Fibroblast of lung (primary cell): ENCODE measurements at regions not wholly inside any gene's neighbourhood (a gene's known extent, or its start where the extent isn't known, plus 50 kb on each side); places are given as distances from the start of the nearest gene placed in this dataset.
"Not testable (repeated sequence)": the region's sequence is repeated elsewhere in the genome, so short reads cannot be mapped to it uniquely, and the experiment has no call there.

ENCODE experiments used
- DNase-seq, 2 donors: peaks; one replicate each; pipeline versions ENCODE4 v3.0.0 to v3.0.0-alpha.2; 2010; ENCODE audit warnings: low read depth in 2 of 2
- H2AFZ ChIP-seq: 2 replicates; pipeline ENCODE4 v1.5.1; 2012; ENCODE audit warnings: low read length, control low read depth, inconsistent platforms
- H3K27ac ChIP-seq: 2 replicates; pipeline ENCODE4 v1.5.1; 2011; ENCODE audit warnings: low read length, control low read depth; ENCODE audit not compliant: insufficient read depth
- H3K27me3 ChIP-seq: 2 replicates; pipeline ENCODE4 v1.5.1; 2011; ENCODE audit warnings: mild to moderate bottlenecking, low read length; ENCODE audit not compliant: control insufficient read depth, insufficient read depth
- H3K36me3 ChIP-seq: 2 replicates; pipeline ENCODE4 v1.5.1; 2011; ENCODE audit warnings: low read length; ENCODE audit not compliant: control insufficient read depth, insufficient read depth
- H3K4me1 ChIP-seq: 2 replicates; pipeline ENCODE4 v1.5.1; 2011; ENCODE audit warnings: low read length; ENCODE audit not compliant: control insufficient read depth, insufficient read depth; ENCODE audit errors: extremely low read depth
- H3K4me2 ChIP-seq: 2 replicates; pipeline ENCODE4 v1.5.1; 2011; ENCODE audit warnings: low read length, control low read depth; ENCODE audit not compliant: insufficient read depth; ENCODE audit errors: extremely low read depth
- H3K4me3 ChIP-seq, 4 experiments: fragments of 200-600 bp in 1 of 4; sonication (generic) in 1 of 4; replicated peaks in 1 of 4; 2 replicates each; pipeline ENCODE4 v1.5.1; 2011 to 2016; ENCODE audit warnings: low read length in 4 of 4, low read depth in 3 of 4, mild to moderate bottlenecking in 3 of 4, control low read depth in 2 of 4, inconsistent platforms in 1 of 4, mixed read lengths in 1 of 4; ENCODE audit not compliant: insufficient read depth in 1 of 4; ENCODE audit errors: control extremely low read depth in 1 of 4
- H3K79me2 ChIP-seq: 2 replicates; pipeline ENCODE4 v1.5.1; 2012; ENCODE audit warnings: mild to moderate bottlenecking, low read length, inconsistent platforms; ENCODE audit not compliant: control insufficient read depth, insufficient read depth
- H3K9ac ChIP-seq: 2 replicates; pipeline ENCODE4 v1.5.1; 2011; ENCODE audit warnings: mild to moderate bottlenecking, low read length, control low read depth; ENCODE audit not compliant: insufficient read depth
- H3K9me3 ChIP-seq: 2 replicates; pipeline ENCODE4 v1.5.1; 2012; ENCODE audit warnings: low read depth, low read length; ENCODE audit not compliant: control insufficient read depth, insufficient read depth
- H4K20me1 ChIP-seq: 2 replicates; pipeline ENCODE4 v1.5.1; 2011; ENCODE audit warnings: low read length; ENCODE audit not compliant: control insufficient read depth, insufficient read depth; ENCODE audit errors: extremely low read depth
- CTCF ChIP-seq, 2 donors: IDR thresholded peaks in 1 of 2; conservative IDR thresholded peaks in 1 of 2; 1 replicate in 1 of 2; 2 replicates in 1 of 2; pipeline ENCODE4 v1.5.1; 2011 to 2012; ENCODE audit warnings: low read length in 2 of 2, control low read depth in 1 of 2, inconsistent platforms in 1 of 2, low read depth in 1 of 2, mild to moderate bottlenecking in 1 of 2
- EZH2 ChIP-seq: IDR thresholded peaks from 2 replicates; pipeline ENCODE4 v1.5.1; 2012; ENCODE audit warnings: low read length, control low read depth, mild to moderate bottlenecking; ENCODE audit errors: missing control alignments

GRCh38 chr9:28502741-28503140 lies 929.5 kb upstream of the C9orf72 start:
- Histone ChIP-seq H3K36me3 (no peaks in the 10 kb centered on the region), H2AFZ (no peak overlapping the region), H3K9ac (no peak overlapping the region)

GRCh38 chr9:28503573-28503972 lies 930.3 kb upstream of the C9orf72 start:
- Histone ChIP-seq H3K4me1 (no peaks in the 10 kb centered on the region), H4K20me1 (no peaks in the 10 kb centered on the region), H3K79me2 (no peaks in the 10 kb centered on the region), H2AFZ (no peak overlapping the region), H3K9me3 (no peaks in the 10 kb centered on the region), H3K27ac (no peak overlapping the region), H3K27me3 (no peaks in the 10 kb centered on the region), H3K9ac (no peak overlapping the region), H3K4me3 (no peak overlapping the region), H3K36me3 (no peaks in the 10 kb centered on the region), H3K4me2 (no peak overlapping the region)
- DNase-seq, result no peak
- no peak for TF ChIP-seq CTCF (conservative IDR thresholded peaks at IDR 0.05 in 1 of 2, IDR thresholded peaks at IDR 0.05 in 1 of 2; ENCODE audit: low read depth in 1 of 2, low read length in 2 of 2)
- TF ChIP-seq EZH2, result no peak

More at GRCh38 chr9:28502741-28503140, 929.5 kb upstream of the C9orf72 start:
- TF ChIP-seq CTCF (conservative IDR thresholded peaks at IDR 0.05 in 1 of 2, IDR thresholded peaks at IDR 0.05 in 1 of 2; ENCODE audit: low read depth in 1 of 2, low read length in 2 of 2), result no peak
- no peak overlapping the region for H3K27ac ChIP-seq
- no peaks in the 10 kb centered on the region for H3K79me2 ChIP-seq
- DNase-seq, result no peak
- H3K9me3 ChIP-seq, result no peaks in the 10 kb centered on the region
- H3K27me3 ChIP-seq, result no peaks in the 10 kb centered on the region
- H3K4me2 ChIP-seq, result no peak overlapping the region
- no peak overlapping the region for H3K4me3 ChIP-seq
- no peaks in the 10 kb centered on the region for H3K4me1 ChIP-seq
- no peaks in the 10 kb centered on the region for H4K20me1 ChIP-seq

GRCh38 chr9:28518439-28518838 lies 945.2 kb upstream of the C9orf72 start:
- Histone ChIP-seq H4K20me1 (no peaks in the 10 kb centered on the region), H3K4me2 (no peak overlapping the region), H3K4me3 (no peak overlapping the region), H2AFZ (no peak overlapping the region), H3K79me2 (no peaks in the 10 kb centered on the region), H3K27me3 (no peaks in the 10 kb centered on the region), H3K9me3 (no peaks in the 10 kb centered on the region), H3K27ac (no peak overlapping the region), H3K36me3 (no peaks in the 10 kb centered on the region), H3K9ac (no peak overlapping the region), H3K4me1 (no peaks in the 10 kb centered on the region)
- DNase-seq, result no peak
- TF ChIP-seq CTCF (conservative IDR thresholded peaks at IDR 0.05 in 1 of 2, IDR thresholded peaks at IDR 0.05 in 1 of 2; ENCODE audit: low read depth in 1 of 2, low read length in 2 of 2) (no peak), EZH2 (no peak)

- H3K4me3 ChIP-seq, H4K20me1 ChIP-seq, H3K27me3 ChIP-seq, H3K36me3 ChIP-seq, H3K9ac ChIP-seq, H3K27ac ChIP-seq, DNase-seq, H3K9me3 ChIP-seq, H2AFZ ChIP-seq, H3K4me1 ChIP-seq, H3K79me2 ChIP-seq, H3K4me2 ChIP-seq: not testable (repeated sequence)
Measured at GRCh38 chr9:28524309-28524708, 951.0 kb upstream of the C9orf72 start.
